ENCODE measurements at regions not wholly inside any gene's neighbourhood (a gene's known extent, or its start where the extent isn't known, plus 50 kb on each side); places are given as distances from the start of the nearest gene placed in this dataset.

DNA sequence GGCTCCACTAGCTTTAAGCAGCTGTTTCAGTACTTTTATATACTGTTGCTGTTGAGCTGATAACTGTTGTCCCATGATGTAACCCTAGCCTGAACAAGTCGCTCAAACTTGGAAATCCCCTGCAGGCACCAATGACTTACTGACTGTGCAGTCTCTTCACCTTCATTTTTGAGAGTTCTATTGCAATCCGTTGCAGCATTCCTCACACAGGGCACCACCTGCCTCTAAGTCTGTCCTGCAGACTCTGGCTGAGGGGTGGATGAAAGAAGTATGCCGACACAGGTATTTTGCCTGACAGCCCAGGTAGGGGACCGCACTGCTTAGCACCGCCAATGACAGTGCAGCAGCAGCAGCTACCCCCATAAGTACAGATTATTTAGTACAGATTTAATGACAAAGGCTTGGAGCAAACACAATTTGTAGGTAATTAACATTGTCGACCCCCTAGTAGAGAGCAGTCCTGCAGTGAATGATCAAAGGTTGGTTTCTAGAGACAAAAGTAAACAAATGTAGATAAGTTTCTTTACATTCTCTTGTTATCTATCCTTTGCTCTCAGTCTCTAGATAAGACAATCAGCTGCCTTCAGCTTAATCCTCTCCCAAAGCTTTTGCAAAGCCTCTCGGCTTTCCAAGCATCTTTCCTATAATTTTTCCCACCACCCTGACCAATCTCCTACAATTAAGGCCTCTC lies 205.0 kb downstream of the PABPC4L start:
- TF ChIP-seq, protein P1, sequence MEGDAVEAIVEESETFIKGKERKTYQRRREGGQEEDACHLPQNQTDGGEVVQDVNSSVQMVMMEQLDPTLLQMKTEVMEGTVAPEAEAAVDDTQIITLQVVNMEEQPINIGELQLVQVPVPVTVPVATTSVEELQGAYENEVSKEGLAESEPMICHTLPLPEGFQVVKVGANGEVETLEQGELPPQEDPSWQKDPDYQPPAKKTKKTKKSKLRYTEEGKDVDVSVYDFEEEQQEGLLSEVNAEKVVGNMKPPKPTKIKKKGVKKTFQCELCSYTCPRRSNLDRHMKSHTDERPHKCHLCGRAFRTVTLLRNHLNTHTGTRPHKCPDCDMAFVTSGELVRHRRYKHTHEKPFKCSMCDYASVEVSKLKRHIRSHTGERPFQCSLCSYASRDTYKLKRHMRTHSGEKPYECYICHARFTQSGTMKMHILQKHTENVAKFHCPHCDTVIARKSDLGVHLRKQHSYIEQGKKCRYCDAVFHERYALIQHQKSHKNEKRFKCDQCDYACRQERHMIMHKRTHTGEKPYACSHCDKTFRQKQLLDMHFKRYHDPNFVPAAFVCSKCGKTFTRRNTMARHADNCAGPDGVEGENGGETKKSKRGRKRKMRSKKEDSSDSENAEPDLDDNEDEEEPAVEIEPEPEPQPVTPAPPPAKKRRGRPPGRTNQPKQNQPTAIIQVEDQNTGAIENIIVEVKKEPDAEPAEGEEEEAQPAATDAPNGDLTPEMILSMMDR (IDR thresholded peaks at IDR 0.05) = no peak
- no peak for TF ChIP-seq POLR2AphosphoS5 (IDR thresholded peaks at IDR 0.05)
- TF ChIP-seq POLR2A (IDR thresholded peaks at IDR 0.05) = no peak
- no peak for TF ChIP-seq EP300 (IDR thresholded peaks at IDR 0.05; ENCODE audit: low read depth)
